ENCODE measurements at regions not wholly inside any gene's neighbourhood (a gene's known extent, or its start where the extent isn't known, plus 50 kb on each side); places are given as distances from the start of the nearest gene placed in this dataset.

GRCh38 chr7:120215654-120216053, 57.3 kb upstream of the KCND2 start:
- ATAC-seq (ENCODE audit: low read depth), result no peak
- ChIA-PET POLR2A (no interaction called here), CTCF (no interaction called here)
- H3K4me3 Mint-ChIP-seq, result no peak overlapping the region
- no peaks in the 10 kb centered on the region for H3K27me3 Mint-ChIP-seq
- intact Hi-C loops (cut with micrococcal nuclease), result no loop called here
- H3K27ac Mint-ChIP-seq, result no peak overlapping the region
- no peak for TF ChIP-seq CTCF (IDR thresholded peaks at IDR 0.05)
- H3K4me1 Mint-ChIP-seq, result no peaks in the 10 kb centered on the region
- H3K9me3 Mint-ChIP-seq, result peaks cover 6% of the 10 kb centered on the region
- no peak for DNase-seq
- H3K36me3 Mint-ChIP-seq (ENCODE audit: low read depth), result no peaks in the 10 kb centered on the region

GRCh38 chr7:120216947-120217346, 56.0 kb upstream of the KCND2 start:
- H3K9me3 Mint-ChIP-seq, result peaks cover 3% of the 10 kb centered on the region
- no peaks in the 10 kb centered on the region for H3K36me3 Mint-ChIP-seq (ENCODE audit: low read depth)
- H3K4me1 Mint-ChIP-seq, result no peaks in the 10 kb centered on the region
- ATAC-seq (ENCODE audit: low read depth) (no peak), DNase-seq (no peak)
- no peak overlapping the region for H3K4me3 Mint-ChIP-seq
- no peak for TF ChIP-seq CTCF (IDR thresholded peaks at IDR 0.05)
- no peak overlapping the region for H3K27ac Mint-ChIP-seq
- ChIA-PET CTCF (no interaction called here), POLR2A (no interaction called here)
- intact Hi-C loops (cut with micrococcal nuclease), result no loop called here
- no peaks in the 10 kb centered on the region for H3K27me3 Mint-ChIP-seq

DNA sequence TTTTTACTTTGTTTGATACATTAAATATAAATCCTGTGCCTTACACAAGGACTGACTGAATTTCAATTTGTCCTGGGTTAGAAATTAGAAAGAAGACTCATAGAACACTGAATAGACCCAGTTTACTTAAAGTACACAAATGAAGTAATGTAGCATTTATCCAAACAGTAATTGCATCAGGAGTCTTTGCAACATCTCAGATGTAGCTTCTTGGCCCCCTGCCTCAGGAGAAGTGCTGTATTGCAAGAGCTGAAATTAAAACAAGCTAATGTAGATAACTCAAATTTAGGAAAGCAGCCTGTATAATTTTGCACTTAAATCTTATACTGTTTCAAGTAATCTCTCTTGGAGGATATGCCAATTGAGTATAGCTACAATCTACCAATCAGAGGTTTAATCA, 54.3 kb upstream of the KCND2 start:
- ChIA-PET POLR2A (no interaction called here), CTCF (no interaction called here)
- Mint-ChIP-seq H3K27ac (no peak overlapping the region), H3K9me3 (no peaks in the 10 kb centered on the region), H3K4me1 (no peaks in the 10 kb centered on the region), H3K27me3 (no peaks in the 10 kb centered on the region), H3K36me3 (ENCODE audit: low read depth) (no peaks in the 10 kb centered on the region), H3K4me3 (no peak overlapping the region)
- no peak for ATAC-seq (ENCODE audit: low read depth)
- intact Hi-C loops (cut with micrococcal nuclease), result no loop called here
- TF ChIP-seq CTCF (IDR thresholded peaks at IDR 0.05), result no peak
- DNase-seq, result no peak

- intact Hi-C loops (cut with micrococcal nuclease), result no loop called here
- no peak overlapping the region for H3K27ac Mint-ChIP-seq
- H3K4me1 Mint-ChIP-seq, result no peaks in the 10 kb centered on the region
- ChIA-PET POLR2A (no interaction called here), CTCF (no interaction called here)
- no peak for TF ChIP-seq CTCF (IDR thresholded peaks at IDR 0.05)
- ATAC-seq (ENCODE audit: low read depth) (no peak), DNase-seq (no peak)
- H3K36me3 Mint-ChIP-seq (ENCODE audit: low read depth), result no peaks in the 10 kb centered on the region
- no peaks in the 10 kb centered on the region for H3K9me3 Mint-ChIP-seq
- no peaks in the 10 kb centered on the region for H3K27me3 Mint-ChIP-seq
- H3K4me3 Mint-ChIP-seq, result no peak overlapping the region
These were observed 51.3 kb upstream of the KCND2 start for GRCh38 chr7:120221666-120222065.
